ENCODE measurements at regions not wholly inside any gene's neighbourhood (a gene's known extent, or its start where the extent isn't known, plus 50 kb on each side); places are given as distances from the start of the nearest gene placed in this dataset.
A peak's percentile ranks its signal among the peaks of the same experiment; 100 is the strongest.

GRCh38 chr4:30153427-30153826, 566.7 kb upstream of the PCDH7 start:
- Histone ChIP-seq H3K27ac (no peak overlapping the region), H3K36me3 (no peaks in the 10 kb centered on the region), H3K4me3 (no peak overlapping the region), H3K27me3 (no peaks in the 10 kb centered on the region), H3K9me3 (peaks cover 0 to 9% (median 2%) of the 10 kb centered on the region in 4 donors), H3K4me1 (no peaks in the 10 kb centered on the region)
- intact Hi-C loops (cut with DNase I; ENCODE audit: low total_unique reads) = no loop called here
- WGBS, 5 donors = 61 to 83% (median 75%) methylated on average over 2 of the region's 2 CpGs
- no peak for DNase-seq
- TF ChIP-seq CTCF (IDR thresholded peaks at IDR 0.05) = no peak
- no peak for TF ChIP-seq POLR2AphosphoS5 (IDR thresholded peaks at IDR 0.05)
- TF ChIP-seq POLR2A (IDR thresholded peaks at IDR 0.05) = no peak
- no peak for TF ChIP-seq EP300 (IDR thresholded peaks at IDR 0.05)

GRCh38 chr4:30160140-30160539, 560.0 kb upstream of the PCDH7 start:
- no peaks in the 10 kb centered on the region for H3K27me3 ChIP-seq
- WGBS, 5 donors = 56 to 67% (median 63%) methylated on average over 2 of the region's 2 CpGs
- no peak for TF ChIP-seq EP300 (IDR thresholded peaks at IDR 0.05)
- TF ChIP-seq CTCF (IDR thresholded peaks at IDR 0.05) = no peak
- no peak for TF ChIP-seq POLR2A (IDR thresholded peaks at IDR 0.05)
- no peak for TF ChIP-seq POLR2AphosphoS5 (IDR thresholded peaks at IDR 0.05)
- H3K4me1 ChIP-seq = no peaks in the 10 kb centered on the region
- no peak overlapping the region for H3K4me3 ChIP-seq
- DNase-seq = no peak
- intact Hi-C loops (cut with DNase I; ENCODE audit: low total_unique reads) = no loop called here
- H3K9me3 ChIP-seq = no peaks in the 10 kb centered on the region
- no peaks in the 10 kb centered on the region for H3K36me3 ChIP-seq
- no peak overlapping the region for H3K27ac ChIP-seq

GRCh38 chr4:30172416-30172815, 547.8 kb upstream of the PCDH7 start:
- DNase-seq = peak in 1 of 2 donors; percentile 12
- H3K27me3 ChIP-seq = no peaks in the 10 kb centered on the region
- H3K4me3 ChIP-seq = no peak overlapping the region
- no peaks in the 10 kb centered on the region for H3K9me3 ChIP-seq
- intact Hi-C loops (cut with DNase I; ENCODE audit: low total_unique reads) = no loop called here
- H3K27ac ChIP-seq = no peak overlapping the region
- H3K36me3 ChIP-seq = no peaks in the 10 kb centered on the region
- no peaks in the 10 kb centered on the region for H3K4me1 ChIP-seq
- TF ChIP-seq EP300 (IDR thresholded peaks at IDR 0.05) (no peak), POLR2A (IDR thresholded peaks at IDR 0.05) (no peak), POLR2AphosphoS5 (IDR thresholded peaks at IDR 0.05) (no peak), CTCF (IDR thresholded peaks at IDR 0.05) (no peak)

GRCh38 chr4:30181512-30181911, 538.7 kb upstream of the PCDH7 start:
- TF ChIP-seq CTCF (IDR thresholded peaks at IDR 0.05) = no peak
- TF ChIP-seq POLR2A (IDR thresholded peaks at IDR 0.05) = no peak
- no peak for TF ChIP-seq EP300 (IDR thresholded peaks at IDR 0.05)
- 78 to 92% (median 90%) methylated on average over 4 of the region's 4 CpGs for WGBS, 5 donors
- no peak overlapping the region for H3K4me3 ChIP-seq
- no peaks in the 10 kb centered on the region for H3K27me3 ChIP-seq
- intact Hi-C loops (cut with DNase I; ENCODE audit: low total_unique reads) = no loop called here
- no peak for DNase-seq
- H3K9me3 ChIP-seq = peaks cover 0 to 4% (median 2%) of the 10 kb centered on the region in 4 donors
- H3K4me1 ChIP-seq = no peaks in the 10 kb centered on the region
- H3K27ac ChIP-seq = no peak overlapping the region
- no peaks in the 10 kb centered on the region for H3K36me3 ChIP-seq
